GM18520 (cell line): ENCODE measurements at regions not wholly inside any gene's neighbourhood (a gene's known extent, or its start where the extent isn't known, plus 50 kb on each side); places are given as distances from the start of the nearest gene placed in this dataset.

ENCODE experiments used
- ATAC-seq: cut with Tn5 transposase; IDR thresholded peaks from one replicate; pipeline ENCODE4 v1.9.1; 2021; ENCODE audit not compliant: unreplicated experiment

DNA sequence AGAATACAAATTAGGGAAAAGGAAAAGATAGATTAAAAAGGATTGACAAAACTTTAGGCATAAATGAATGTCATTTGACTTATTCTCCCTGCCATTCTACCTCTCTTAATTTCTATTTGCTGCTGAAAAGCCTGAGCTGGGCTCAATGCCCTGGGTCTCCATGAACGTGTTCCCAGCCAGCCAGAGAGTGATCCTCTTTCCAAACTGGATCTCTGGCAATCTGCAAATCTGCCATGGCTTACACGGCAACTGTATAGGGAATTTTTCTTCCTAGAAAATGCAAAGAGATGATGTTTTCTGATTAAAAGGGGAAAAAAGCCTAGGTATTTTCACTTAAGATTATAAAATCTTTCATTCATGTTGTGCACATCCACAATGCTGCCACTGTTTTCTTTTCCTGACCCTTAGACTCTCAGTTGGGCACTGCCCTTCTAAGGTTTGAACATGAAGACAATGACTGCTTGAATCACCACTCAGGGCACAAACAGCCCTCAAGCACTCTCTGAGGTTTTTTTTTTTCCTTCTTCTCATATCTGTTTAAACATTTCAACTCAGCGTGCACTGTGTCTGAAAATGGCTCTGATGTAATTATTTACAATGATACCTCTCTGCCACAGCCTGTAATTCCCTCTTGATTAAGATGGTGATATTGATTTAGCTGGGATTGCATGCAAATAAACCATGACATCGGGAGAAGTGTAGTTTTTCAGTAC is 60.3 kb downstream of the DACT1 start:
- ATAC-seq, result no peak

DNA sequence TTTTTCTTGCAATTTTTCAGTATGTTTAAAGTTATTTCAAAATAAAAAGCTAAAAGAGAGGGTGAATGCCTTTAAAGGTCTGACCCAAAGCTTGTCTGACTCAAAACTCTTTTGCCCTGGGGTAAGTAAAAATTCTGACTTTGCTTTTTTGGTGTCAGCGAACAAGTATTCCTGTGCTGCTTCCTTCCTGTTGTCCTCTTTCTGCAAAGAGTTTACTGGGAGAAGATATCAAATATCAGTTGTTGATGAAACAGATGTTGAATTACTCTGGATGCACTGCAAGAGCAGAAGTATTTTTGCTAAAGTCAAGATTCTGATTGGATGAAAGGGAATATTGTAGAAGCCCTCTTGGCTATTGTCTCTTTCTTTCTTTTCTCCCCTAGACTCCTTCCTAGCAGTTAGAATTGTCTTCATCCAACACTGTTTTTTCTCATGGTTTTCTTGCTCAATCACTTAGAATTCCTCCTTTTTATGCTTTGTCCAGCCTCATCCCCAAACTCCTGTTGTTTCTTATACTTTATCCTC is 62.0 kb downstream of the DACT1 start:
- no peak for ATAC-seq

DNA sequence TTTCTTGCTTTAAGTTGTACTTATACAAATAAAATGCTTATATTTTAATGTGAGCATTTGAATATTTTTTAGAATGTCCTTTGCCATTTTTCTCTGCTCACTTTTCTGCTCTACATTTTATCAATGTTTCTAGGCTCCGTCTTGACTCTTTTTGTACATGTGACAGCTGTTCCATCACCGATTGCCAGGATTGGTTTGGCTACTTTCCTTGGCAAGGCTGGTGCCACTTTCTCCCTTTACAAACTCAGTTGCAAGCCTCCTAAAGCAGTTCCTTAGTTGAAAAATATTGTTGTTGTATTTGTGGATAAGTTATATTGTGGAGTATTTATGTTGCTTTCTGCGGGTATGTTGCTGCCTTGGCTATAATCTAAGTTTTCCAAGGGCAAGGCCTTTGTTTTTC is 63.4 kb downstream of the DACT1 start:
- no peak for ATAC-seq

DNA sequence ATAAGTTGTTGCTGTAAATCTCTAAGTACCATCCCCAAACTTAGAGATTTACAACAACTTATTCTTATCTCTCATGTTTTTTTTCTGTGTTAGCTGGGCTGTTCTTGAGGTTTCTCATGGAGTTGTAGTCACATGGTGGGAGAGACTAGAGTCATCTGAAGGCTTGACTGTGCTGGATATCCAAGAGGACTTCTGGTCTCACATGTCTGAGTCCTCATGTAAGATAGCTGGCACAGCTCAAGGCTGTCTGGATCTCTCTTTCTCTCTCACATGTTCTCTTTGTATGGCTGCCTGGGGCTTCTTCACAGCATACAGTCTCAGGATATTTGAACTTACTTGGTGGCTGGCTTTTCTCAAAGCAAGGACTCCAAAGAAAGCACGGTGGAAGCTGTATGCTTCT is 63.8 kb downstream of the DACT1 start:
- no peak for ATAC-seq

DNA sequence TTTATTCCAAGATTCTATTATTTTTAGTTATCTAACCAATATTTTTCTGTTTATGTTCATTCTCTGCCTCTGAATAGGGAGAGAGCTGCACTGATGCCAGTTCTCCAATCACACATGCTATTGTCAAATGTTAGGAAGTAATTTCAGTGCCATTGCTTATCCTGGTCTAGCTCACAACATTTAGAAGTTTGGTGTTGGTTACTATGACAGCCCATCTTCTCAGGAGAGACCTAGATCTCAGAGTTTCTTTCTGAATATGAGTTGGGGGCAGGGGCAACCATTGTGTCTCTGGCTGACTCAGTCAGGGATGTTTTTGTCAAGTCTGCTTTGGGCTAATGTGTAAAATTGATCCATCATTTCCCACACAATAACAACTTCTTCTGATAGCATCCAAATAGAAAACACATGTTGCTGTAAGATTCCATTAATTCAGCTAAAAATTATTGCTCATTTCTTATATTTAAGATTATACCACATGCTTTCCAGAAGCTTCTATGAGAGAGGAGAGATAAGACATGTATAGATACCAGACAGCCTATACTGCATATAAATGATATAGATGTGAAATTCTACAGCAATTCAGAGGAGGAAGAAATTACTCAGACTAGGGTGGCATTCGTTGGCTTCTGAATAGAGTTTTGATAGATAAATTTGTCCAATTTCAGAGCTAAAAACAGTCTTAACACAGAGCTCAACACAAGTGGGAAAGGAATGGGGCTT is 64.8 kb downstream of the DACT1 start:
- ATAC-seq, result no peak

DNA sequence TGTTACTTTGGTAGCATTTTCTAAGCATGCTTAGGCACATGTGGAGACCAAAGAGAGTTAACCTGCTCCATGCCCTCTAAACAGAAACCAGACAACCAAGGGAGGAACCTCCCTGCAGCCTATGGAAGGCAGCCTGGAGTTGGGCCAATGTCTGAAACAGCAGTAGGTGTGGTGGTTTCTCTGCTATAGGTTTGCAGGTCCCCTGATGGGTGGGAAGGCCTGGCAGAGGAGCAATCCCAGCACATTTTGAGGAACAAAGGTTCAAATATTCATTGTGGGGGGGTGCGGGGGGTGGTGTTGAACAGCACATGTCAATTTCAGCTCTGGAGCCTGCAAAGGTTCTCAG is 65.4 kb downstream of the DACT1 start:
- ATAC-seq, result no peak

DNA sequence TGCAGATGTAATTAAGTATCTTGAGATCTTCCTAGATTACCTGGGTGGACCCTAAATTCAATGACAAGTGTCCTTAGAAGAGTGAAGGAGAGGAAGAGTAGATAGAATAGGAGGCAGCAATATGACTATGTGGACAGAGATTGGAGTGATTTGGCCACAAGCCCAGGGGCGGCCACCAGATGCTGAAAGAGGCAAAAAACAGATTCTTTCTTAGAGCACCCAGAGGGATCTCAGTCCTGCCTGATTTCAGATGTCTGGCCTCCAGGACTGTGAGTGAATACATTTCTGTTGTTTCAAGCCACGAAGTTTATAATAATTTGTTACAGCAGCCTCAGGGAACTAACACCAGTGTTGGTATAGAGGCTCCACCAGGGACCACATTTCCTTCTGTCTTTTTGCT is 67.3 kb downstream of the DACT1 start:
- ATAC-seq, result no peak

DNA sequence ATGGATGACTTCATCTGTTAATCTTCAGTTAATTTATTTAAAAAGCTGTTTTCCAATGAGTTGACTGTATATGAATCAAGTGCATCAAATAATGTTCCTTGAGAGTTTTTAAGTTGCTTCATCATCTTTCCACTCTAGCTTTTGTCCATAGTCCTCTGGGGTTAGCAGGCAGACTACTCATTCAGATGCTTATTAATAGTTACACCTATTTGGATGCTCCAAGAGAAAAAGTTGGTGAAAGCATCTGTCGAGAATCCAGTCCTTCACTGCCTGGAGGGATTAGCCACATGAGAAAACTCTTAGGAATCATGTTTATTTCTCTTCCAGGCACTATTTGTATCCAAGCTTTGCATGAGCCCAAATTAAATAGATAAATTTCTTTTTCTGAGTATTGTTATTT is 70.2 kb downstream of the DACT1 start:
- no peak for ATAC-seq

DNA sequence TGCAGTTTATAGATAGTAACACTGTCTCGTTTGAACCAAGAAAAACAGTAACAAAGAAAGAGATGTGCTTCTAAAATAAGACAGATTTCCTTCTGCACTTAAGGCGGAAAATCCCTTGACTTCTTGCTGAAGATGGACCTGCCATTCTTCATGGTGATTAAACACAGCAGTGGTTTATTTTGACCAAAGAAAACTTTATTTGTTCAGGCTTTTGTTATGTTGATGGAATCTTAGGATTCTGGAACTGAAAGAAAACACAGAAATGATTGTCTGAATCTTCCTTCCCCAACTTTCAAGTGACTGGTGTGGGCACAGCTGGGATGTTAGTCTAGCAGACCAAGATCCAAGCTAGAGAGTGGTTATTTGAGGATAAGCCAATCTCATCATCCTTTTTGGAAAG is 72.2 kb downstream of the DACT1 start:
- ATAC-seq, result no peak

DNA sequence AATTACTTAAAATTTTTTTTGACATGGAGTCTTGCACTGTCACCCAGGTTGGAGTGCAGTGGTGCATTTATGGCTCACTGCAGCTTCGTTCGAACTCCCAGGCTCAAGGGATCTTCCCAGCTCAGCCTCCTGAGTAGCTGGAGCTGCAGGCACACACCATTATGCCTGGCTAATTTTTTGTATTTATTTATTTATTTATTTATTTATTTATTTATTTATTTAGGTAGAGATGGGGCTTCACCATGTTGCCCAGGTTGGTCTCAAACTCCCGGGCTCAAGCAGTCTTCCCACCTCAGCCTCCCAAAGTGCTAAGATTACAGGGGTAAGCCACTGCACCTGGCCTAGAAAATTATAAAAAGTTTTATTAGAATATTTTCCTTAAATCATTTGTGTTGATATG is 73.6 kb downstream of the DACT1 start:
- ATAC-seq, result no peak

DNA sequence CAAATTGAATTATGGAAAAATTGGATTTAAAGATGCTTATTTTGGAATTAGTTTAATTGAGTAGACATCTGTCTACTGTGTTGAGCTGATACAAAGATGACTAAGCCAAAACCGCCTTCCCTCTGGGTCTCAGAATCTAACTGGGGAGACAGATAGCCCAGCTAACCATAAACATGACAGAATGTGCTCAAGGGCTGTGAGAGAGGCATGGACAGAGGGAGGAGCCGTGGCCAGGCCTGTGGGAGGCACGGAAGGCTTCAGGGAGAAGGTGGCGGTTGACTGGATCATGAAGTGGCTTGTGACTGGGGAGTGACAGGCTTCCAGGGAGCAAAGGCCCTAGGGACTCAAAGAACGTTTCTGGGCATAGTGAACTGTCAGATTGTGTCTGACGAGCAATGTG is 74.6 kb downstream of the DACT1 start:
- no peak for ATAC-seq

DNA sequence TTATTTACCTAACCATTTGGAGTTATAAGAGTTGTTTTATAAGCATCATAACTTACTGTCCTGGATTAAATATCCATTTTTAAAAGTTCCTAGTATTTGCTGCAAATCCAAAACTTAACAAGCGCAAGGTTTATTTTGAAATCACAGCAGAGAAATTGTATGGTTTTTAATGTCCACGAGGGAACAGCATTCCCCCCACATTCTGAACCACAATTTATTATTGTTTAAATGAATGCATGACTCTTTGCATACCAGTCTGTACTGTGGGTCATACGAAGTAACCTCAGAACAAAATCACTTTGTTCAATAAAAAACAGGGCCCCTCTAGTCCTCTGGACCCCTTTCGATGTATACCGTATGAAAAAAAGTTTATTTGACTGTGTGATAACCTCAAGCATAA is 75.9 kb downstream of the DACT1 start:
- ATAC-seq, result no peak

DNA sequence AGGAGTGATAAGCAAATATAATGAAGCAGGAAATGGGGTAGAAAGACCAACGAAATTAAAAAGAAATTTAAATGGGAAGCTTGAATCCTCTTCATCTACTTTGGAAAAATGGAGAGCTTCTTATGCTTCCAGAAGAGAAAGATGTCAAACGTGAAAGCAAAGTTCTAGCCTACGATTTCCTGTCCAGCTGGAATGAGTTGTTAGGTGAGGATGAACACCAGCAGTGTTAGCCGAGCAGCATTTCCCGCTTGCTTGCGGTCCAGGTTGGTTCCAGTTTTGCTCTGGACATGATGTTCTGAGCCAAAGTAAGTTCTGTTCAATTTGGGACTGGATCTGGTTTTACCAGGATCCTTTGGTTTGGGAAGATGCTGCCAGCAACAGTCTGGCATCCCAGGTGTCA is 78.9 kb downstream of the DACT1 start:
- no peak for ATAC-seq

DNA sequence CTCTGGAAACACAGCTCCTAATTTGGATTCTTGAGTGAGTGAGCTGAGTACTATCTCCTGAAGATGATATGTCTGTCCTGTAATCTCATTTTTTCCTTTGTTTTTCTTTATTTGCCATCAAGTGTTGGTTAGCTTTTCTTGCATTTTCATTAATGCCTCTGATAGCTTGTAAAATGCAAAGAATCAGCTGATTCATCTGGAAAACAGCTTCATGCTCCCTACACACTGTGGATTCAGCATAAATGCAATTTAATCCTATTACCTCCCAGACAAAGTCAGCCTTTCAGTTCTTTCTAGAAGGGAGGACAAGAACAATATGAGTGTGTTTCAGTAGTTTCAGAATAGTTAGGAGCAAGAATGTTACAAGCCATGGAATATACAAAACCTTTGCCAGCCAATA is 79.4 kb downstream of the DACT1 start:
- no peak for ATAC-seq

DNA sequence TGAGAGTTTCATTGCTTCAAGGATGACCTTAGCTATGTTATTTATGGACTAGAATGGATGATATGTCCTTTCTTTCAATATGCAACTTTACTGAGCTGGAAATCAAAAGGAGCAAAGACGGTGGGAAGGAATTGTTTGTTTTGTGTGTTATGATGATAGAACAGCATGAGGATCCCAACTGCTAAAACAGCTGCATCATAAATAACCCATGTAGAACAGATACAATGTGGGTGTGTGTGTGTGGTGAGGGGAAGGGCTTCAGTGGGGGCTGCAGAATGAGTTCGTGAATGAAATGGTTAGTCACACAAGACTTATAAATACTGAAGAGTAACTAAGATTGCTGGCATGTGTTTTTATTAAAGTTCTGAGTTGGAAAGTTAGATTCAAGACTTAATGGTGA is 80.1 kb downstream of the DACT1 start:
- no peak for ATAC-seq

DNA sequence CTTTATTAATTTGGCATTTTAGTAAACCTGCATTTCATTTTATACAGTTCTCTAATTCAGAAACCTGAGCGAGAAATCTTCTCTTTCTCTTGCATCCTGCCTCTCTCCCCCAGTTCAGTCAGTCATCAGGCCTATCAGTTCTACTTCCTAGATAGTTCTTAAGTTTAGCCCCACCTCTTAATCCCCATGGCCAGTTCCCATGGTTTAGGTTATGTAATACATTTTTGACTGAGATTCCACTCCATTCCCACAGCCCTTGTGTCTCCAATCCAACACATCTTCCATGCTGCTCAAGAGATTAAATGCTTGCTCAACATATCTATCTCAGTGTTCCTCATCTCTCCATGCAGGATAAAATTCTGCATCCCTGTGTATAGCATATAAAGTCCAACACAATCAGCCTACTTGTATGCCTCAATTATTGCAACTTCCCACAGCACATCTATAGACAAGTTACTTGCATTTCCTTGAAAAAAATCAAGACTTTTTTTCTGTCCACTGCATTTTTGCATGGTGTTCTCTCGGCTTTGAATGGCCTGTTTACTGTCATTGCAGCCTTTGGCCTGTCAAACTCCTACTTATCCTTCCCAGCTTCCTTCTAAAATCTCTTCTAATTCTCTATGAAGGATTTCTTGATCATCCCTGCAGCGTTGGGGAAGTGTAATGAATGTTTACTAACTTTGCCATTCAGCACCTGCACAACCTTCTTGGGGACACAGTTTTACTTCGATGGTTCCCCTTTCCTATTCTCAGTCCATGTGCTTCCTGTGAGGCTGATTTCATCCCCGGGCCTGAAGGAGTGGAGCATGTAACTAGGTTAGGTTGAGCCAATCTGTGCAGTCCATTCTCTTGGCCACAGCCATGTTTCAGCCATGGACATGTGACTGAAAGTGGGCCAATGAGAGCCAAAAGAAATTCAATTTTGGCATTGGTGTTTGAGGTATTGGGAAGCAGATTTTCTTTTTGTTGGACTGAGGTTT is 80.8 kb downstream of the DACT1 start:
- ATAC-seq, result no peak

DNA sequence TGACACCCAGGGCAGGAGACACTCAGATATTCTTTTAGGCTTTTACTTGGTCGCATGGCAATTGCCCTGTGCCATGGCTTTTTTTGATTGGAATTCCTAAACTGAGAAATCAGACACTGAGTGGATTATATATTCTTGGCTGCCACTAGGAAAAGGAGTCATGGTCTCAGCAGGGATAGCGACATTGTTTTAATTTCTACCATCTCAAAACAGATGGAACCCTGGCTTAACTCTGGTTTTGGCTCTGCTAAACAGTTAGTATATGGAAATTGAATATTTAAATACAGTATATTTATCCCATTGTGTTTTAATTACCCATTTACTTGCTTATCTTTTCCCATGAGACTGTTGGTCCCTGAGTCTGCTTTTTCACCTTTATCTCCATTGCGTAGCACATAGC is 84.0 kb downstream of the DACT1 start:
- ATAC-seq, result no peak

DNA sequence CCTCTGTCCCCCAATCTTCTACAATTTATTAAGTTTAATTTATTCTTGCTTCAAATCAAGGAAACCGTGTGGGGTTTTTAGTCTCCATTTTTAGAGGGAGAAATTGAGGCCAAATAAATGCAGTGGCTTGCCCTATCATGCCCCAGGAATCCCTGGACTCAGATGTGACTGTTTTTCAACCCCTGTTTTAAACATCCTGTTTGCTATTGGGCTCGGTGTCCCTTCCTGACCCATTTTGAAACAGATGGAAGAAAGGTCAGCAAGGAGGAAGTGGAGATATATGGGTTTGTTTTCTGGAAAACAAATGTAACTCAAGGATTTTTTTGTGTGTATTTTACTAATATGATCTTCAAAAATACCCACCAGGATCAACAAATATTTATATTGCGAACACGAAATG is 84.7 kb downstream of the DACT1 start:
- ATAC-seq, result no peak

DNA sequence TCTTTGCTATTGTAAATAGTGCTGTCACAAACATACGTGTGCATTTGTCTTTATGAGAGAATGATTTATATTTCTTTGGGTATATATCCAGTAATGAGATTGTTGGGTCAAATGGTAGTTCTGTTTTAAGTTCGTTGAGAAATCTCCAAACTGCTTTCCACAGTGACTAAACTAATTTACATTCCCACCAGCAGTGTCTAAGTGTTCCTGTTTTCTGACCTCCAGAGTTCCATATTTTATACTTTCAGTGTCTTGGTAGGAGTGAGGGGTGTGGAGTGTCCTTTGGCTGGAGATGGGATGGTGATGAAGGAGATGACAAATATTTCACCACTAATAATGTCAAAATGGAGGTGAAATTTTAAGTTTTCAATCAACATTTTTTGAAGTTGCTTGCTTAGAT is 86.4 kb downstream of the DACT1 start:
- no peak for ATAC-seq

DNA sequence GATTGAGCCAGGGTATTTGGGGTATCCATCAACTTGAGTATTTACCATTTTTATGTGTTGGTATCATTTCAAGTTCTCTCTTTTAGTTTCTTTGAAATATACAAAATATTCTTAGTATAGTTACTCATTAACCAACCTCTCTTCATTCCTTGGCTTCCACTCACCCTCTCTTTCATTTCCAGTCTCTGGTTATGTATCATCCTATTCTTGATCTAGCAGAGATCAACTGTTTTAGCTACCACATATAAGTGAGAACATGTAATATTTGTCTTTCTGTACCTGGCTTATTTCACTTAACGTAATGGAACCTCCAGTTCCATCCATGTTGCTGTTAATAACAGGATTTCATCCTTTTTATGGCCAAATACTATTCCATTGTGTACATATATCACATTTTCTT is 86.9 kb downstream of the DACT1 start:
- no peak for ATAC-seq

DNA sequence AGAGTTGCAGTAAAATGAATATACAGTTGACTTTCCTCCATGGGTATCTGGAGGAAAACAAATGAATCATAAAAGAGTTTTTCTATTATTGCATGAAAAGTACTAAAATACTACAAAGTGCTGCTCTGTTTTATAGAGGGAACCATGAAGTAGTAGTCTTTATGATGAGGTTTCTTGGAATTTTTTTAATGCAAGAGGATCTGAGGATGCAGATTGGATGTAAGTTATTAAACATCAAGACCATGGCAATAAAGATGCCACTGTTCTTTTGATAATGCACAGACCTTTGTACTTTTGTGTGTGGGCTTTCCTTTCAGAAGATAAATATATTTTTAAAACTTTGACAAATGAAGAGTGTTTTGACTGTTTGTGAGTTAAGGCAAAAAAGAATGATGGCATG is 87.5 kb downstream of the DACT1 start:
- no peak for ATAC-seq

DNA sequence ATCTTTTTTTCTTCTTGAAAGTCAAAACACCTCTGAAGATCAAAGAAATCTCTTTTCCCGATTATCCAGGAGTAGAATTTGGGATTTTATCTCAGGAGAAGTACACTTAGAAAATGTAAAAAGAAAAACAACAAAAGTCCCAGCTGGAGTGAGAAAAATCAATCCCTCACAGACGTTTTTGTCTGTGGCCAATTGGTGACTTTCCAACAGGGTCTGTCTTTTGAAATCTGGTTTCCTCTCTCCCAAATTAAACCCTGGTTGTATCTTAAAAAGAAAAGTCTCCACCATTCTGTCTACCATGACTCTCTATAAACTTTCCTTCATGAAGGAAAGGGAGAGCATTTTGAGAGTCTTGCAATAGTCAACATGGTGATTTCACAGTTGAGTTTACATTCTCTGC is 88.1 kb downstream of the DACT1 start:
- ATAC-seq, result no peak
